AG04449 (cell line): ENCODE measurements at regions not wholly inside any gene's neighbourhood (a gene's known extent, or its start where the extent isn't known, plus 50 kb on each side); places are given as distances from the start of the nearest gene placed in this dataset.

Experiments
- CTCF ChIA-PET: fragments of 350-600 bp; formaldehyde crosslinking; extraction: SDS; loops from one replicate; lab custom pipeline; 2021; ENCODE audit warnings: antibody characterized with exemption; lab: Yijun Ruan, JAX
- POLR2A ChIA-PET: fragments of 400-600, 350-600 bp; formaldehyde crosslinking; extraction: SDS; loops from one replicate; lab custom pipeline; 2020; ENCODE audit warnings: antibody characterized with exemption, inconsistent platforms; lab: Yijun Ruan, JAX
- DNase-seq: peaks from one replicate; pipeline ENCODE4 v3.0.0-alpha.2; 2010; ENCODE audit warnings: low read depth, low spot score
- H3K4me3 ChIP-seq: 2 replicates; pipeline ENCODE4 v1.5.1; 2011; ENCODE audit warnings: low read depth, mild to moderate bottlenecking, control low read depth, low read length
- CTCF ChIP-seq: IDR thresholded peaks from one replicate; pipeline ENCODE4 v1.5.1; 2011; ENCODE audit warnings: mild to moderate bottlenecking, moderate library complexity, low read length, control low read depth, inconsistent platforms; ENCODE audit not compliant: insufficient read depth; ENCODE audit errors: missing control alignments

GRCh38 chr1:80520949-80521348, 1279.8 kb upstream of the ADGRL2 start:
- DNase-seq = no peak
- no peak for TF ChIP-seq CTCF
- CTCF ChIA-PET = no interaction called here
- POLR2A ChIA-PET = no interaction called here
- H3K4me3 ChIP-seq = no peak overlapping the region

GRCh38 chr1:80517062-80517461, 1283.7 kb upstream of the ADGRL2 start:
- no peak for TF ChIP-seq CTCF
- ChIA-PET CTCF (no interaction called here), POLR2A (no interaction called here)
- DNase-seq = no peak
- no peak overlapping the region for H3K4me3 ChIP-seq

GRCh38 chr1:80509965-80510522, 1290.7 kb upstream of the ADGRL2 start:
- CTCF ChIA-PET = no interaction called here
- POLR2A ChIA-PET = no interaction called here
- TF ChIP-seq CTCF = no peak
- no peak overlapping the region for H3K4me3 ChIP-seq
- DNase-seq = no peak

- DNase-seq = no peak
- ChIA-PET POLR2A (no interaction called here), CTCF (no interaction called here)
Observed at GRCh38 chr1:80506216-80506615, 1294.5 kb upstream of the ADGRL2 start.

GRCh38 chr1:80498673-80499072, 1302.1 kb upstream of the ADGRL2 start:
- POLR2A ChIA-PET = no interaction called here
- CTCF ChIA-PET = no interaction called here
- no peak for TF ChIP-seq CTCF
- no peak overlapping the region for H3K4me3 ChIP-seq
- DNase-seq = no peak

More at GRCh38 chr1:80506216-80506615, 1294.5 kb upstream of the ADGRL2 start:
- H3K4me3 ChIP-seq = no peak overlapping the region
- no peak for TF ChIP-seq CTCF

- no peak for TF ChIP-seq CTCF
- CTCF ChIA-PET = no interaction called here
- no peak for DNase-seq
- POLR2A ChIA-PET = no interaction called here
- no peak overlapping the region for H3K4me3 ChIP-seq
Observed at GRCh38 chr1:80495806-80496205, 1304.9 kb upstream of the ADGRL2 start.
